ENCODE measurements at regions not wholly inside any gene's neighbourhood (a gene's known extent, or its start where the extent isn't known, plus 50 kb on each side); places are given as distances from the start of the nearest gene placed in this dataset.

DNA sequence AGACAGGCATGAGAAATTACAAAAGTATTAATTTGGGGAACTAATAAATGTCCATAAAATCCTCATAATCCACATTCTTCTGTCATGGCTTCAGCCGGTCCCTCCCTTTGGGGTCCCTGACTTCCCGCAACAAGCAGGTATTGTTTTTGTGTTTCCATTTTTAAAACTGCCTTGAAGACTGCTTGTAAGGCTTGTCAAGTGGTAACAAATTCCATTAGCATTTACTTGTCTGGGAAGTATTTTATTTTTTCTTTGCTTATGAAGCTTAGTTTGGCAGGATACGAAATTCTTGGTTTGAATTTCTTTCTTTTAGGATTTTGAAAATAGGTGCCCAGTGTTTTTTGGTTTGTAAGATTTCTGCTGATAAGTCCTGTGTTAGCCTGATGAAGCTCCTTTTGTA is 65.3 kb upstream of the LRFN5 start:
- TF ChIP-seq POLR2AphosphoS5 (IDR thresholded peaks at IDR 0.05; ENCODE audit: low read depth, low read length) (no peak), FOXP2 (optimal IDR thresholded peaks at IDR 0.05; ENCODE audit: borderline replicate concordance, extremely low read depth, extremely low read length, insufficient read depth) (no peak)

Measured in PFSK-1 (cell line).